AG04449 (cell line): ENCODE measurements at regions not wholly inside any gene's neighbourhood (a gene's known extent, or its start where the extent isn't known, plus 50 kb on each side); places are given as distances from the start of the nearest gene placed in this dataset.

Source experiments
- CTCF ChIA-PET: fragments of 350-600 bp; formaldehyde crosslinking; extraction: SDS; loops from one replicate; lab custom pipeline; 2021; ENCODE audit warnings: antibody characterized with exemption; lab: Yijun Ruan, JAX
- POLR2A ChIA-PET: fragments of 400-600, 350-600 bp; formaldehyde crosslinking; extraction: SDS; loops from one replicate; lab custom pipeline; 2020; ENCODE audit warnings: antibody characterized with exemption, inconsistent platforms; lab: Yijun Ruan, JAX
- DNase-seq: peaks from one replicate; pipeline ENCODE4 v3.0.0-alpha.2; 2010; ENCODE audit warnings: low read depth, low spot score
- H3K4me3 ChIP-seq: 2 replicates; pipeline ENCODE4 v1.5.1; 2011; ENCODE audit warnings: low read depth, mild to moderate bottlenecking, control low read depth, low read length
- TF ChIP-seq, protein P1 (sequence below): IDR thresholded peaks from one replicate; pipeline ENCODE4 v1.5.1; 2011; ENCODE audit warnings: mild to moderate bottlenecking, moderate library complexity, low read length, control low read depth, inconsistent platforms; ENCODE audit not compliant: insufficient read depth; ENCODE audit errors: missing control alignments

DNA sequence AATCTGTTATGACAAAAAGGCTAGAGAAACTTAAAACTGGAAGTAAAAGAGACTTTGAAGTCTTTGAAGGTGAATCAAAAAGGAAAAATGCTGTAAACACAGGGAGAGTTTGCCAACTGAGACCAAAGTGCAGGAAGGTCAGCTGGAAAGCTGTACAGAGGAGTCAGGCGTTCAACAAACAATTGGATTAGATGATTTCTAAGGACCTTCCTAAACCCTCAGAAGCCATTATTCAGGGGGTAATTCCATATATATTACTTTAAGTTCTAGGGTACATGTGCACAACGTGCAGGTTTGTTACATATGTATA is 156.8 kb downstream of the ZBTB18 start:
- DNase-seq, result no peak
- H3K4me3 ChIP-seq, result no peak overlapping the region
- ChIA-PET CTCF (no interaction called here), POLR2A (no interaction called here)
- TF ChIP-seq, protein P1, sequence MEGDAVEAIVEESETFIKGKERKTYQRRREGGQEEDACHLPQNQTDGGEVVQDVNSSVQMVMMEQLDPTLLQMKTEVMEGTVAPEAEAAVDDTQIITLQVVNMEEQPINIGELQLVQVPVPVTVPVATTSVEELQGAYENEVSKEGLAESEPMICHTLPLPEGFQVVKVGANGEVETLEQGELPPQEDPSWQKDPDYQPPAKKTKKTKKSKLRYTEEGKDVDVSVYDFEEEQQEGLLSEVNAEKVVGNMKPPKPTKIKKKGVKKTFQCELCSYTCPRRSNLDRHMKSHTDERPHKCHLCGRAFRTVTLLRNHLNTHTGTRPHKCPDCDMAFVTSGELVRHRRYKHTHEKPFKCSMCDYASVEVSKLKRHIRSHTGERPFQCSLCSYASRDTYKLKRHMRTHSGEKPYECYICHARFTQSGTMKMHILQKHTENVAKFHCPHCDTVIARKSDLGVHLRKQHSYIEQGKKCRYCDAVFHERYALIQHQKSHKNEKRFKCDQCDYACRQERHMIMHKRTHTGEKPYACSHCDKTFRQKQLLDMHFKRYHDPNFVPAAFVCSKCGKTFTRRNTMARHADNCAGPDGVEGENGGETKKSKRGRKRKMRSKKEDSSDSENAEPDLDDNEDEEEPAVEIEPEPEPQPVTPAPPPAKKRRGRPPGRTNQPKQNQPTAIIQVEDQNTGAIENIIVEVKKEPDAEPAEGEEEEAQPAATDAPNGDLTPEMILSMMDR, result no peak

DNA sequence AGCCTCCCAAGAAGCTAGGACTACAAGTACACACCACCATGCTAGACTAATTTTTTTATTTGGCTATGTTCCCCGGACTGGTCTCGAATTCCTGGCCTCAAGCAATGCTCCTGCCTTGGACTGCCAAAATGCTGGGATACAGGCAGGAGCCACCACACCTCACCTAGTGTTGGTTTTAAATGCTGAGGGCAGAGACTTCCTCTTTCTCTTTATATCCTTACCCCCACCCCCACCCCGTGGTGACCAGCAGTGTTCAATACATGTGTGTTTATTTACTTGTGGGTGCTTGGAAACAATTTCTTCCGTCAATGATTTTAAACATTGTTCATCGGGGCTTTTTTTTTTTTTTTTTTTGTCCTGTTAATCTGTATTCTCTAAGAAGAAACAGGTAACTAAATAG is 158.9 kb downstream of the ZBTB18 start:
- CTCF ChIA-PET, result interaction anchor here (0.6 to 1.7 kb wide), 3 partner anchors 10 to 22 kb away, joined by 3 read pairs; no protein-coding TSS in a partner anchor
- TF ChIP-seq, protein P1, result no peak
- no peak overlapping the region for H3K4me3 ChIP-seq
- POLR2A ChIA-PET, result no interaction called here
- no peak for DNase-seq

DNA sequence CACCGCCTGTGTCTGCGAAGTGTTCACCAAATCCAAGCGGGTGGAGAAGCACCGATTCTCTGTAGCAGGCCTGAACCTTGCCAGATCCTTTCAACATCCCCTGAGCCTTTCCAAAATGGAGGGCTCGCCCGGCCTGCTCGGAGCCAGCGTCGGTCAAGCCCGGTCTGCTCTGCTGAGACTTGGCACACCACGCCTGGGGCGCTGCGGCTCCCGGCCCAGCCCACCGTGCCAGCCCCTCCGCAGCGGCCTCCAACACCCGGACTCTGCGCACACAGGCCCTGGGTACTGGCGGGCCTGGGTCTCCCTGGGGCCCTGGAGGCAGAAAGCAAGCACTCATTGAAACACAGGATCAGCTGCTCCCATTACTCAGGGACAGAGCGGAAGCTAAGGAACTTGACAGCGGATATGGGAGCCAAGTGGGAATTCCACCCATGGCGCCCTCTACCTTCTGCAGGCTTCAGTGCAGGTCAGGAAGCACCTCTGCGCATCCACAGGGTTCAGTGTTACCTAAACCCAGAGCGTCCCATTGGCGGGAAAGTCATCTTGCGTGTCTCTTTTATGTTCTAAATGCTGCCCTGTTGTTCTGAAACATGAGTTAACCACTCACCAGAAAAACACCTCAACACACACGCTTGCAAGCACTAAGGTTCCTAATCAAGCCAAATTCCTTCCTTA is 159.9 kb downstream of the ZBTB18 start:
- ChIA-PET CTCF (interaction anchor here (1.0 to 1.1 kb wide), 2 partner anchors 10 to 21 kb away, joined by 3 read pairs; no protein-coding TSS in a partner anchor), POLR2A (no interaction called here)
- TF ChIP-seq, protein P1, result no peak
- no peak overlapping the region for H3K4me3 ChIP-seq
- DNase-seq, result no peak

DNA sequence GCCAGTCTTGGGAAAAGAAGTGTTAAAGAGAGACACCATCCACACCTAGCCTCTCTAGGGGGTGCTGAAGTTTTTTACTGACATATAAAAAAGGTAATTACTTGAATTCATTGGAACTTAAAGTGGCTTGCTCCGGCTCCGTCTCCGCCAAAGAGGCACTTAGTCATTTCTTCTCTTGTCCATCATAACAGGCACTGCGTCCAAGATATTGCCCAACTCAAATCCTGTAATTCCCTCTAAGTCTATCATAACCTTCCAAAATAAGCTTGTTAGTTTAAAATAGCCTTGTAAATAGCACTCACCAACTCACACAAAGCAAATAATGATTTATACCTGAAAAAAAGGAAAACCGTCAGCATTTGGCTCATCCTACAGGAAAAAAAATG is 160.5 kb downstream of the ZBTB18 start:
- CTCF ChIA-PET, result interaction anchor here (1.0 to 1.6 kb wide), 2 partner anchors 10 to 159 kb away, joined by 3 to 5 read pairs; no protein-coding TSS in a partner anchor

DNA sequence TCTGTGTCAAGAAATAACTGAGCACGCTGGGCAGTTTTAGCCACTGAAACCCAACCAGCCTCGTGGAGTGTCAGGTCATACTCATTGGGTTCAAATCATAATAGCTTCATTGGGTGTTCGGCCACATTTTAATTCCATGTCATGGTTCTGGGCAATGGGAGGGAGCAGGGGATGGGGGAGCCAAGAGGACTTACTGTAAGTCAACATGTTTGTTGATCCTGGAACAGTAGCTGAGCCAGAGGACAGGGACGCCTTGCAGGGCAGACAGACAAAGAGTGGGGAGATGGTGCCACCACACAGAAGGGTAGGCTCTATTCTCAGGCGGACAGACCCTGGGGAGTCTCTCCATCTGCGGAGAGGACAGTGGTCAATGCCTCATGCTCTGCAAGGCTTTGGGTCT is 161.1 kb downstream of the ZBTB18 start:
- no peak overlapping the region for H3K4me3 ChIP-seq
- CTCF ChIA-PET, result interaction anchor here (1.0 to 1.6 kb wide), 3 partner anchors 11 to 504 kb away, joined by 3 to 5 read pairs (median 4); no protein-coding TSS in a partner anchor
- TF ChIP-seq, protein P1, result no peak
- POLR2A ChIA-PET, result no interaction called here
- no peak for DNase-seq

More for the DNA sequence above, 160.5 kb downstream of the ZBTB18 start:
- DNase-seq, result no peak
- TF ChIP-seq, protein P1, result no peak
- no peak overlapping the region for H3K4me3 ChIP-seq
- POLR2A ChIA-PET, result no interaction called here

DNA sequence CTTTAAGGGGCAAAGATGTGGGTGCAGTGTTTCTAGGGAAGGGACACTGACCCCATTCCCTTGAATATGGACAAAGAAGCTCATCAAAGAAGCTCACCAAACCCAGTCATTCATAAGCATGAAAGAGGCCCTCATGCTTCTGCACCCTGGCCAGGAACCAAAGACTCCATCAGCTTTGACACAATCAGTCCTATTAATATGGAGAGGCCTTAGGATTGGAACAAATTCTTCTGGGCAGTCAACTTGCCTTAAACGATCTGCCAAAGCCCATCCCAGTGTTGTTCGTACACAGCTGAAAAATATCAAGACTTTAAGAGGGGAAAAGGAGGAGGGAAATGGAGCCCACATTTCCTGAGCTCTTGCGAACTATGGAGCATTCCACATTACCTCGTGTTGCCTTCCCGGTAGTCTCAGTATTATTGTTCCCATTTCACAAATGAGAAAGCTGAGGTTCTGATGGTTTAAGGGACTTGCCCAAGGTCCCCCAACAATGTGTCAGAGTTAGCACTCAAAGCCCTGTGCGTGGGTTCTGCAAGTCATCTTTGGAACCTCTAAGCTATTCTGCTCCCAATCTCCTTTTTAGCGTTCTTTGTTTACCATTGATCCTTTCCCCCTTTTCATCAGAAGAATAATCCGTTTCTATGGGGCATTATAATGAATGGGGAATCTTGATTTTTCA is 161.9 kb downstream of the ZBTB18 start:
- ChIA-PET POLR2A (no interaction called here), CTCF (interaction anchor here (1.0 to 1.6 kb wide), 3 partner anchors 10 to 505 kb away, joined by 4 to 5 read pairs (median 4); no protein-coding TSS in a partner anchor)
- TF ChIP-seq, protein P1, result no peak
- DNase-seq, result no peak
- H3K4me3 ChIP-seq, result no peak overlapping the region
